Fibroblast of lung (primary cell): ENCODE measurements at regions not wholly inside any gene's neighbourhood (a gene's known extent, or its start where the extent isn't known, plus 50 kb on each side); places are given as distances from the start of the nearest gene placed in this dataset.

Experiments
- DNase-seq, 2 donors: peaks; one replicate each; pipeline versions ENCODE4 v3.0.0 to v3.0.0-alpha.2; 2010; ENCODE audit warnings: low read depth in 2 of 2
- H2AFZ ChIP-seq: 2 replicates; pipeline ENCODE4 v1.5.1; 2012; ENCODE audit warnings: low read length, control low read depth, inconsistent platforms
- H3K27ac ChIP-seq: 2 replicates; pipeline ENCODE4 v1.5.1; 2011; ENCODE audit warnings: low read length, control low read depth; ENCODE audit not compliant: insufficient read depth
- H3K27me3 ChIP-seq: 2 replicates; pipeline ENCODE4 v1.5.1; 2011; ENCODE audit warnings: mild to moderate bottlenecking, low read length; ENCODE audit not compliant: control insufficient read depth, insufficient read depth
- H3K36me3 ChIP-seq: 2 replicates; pipeline ENCODE4 v1.5.1; 2011; ENCODE audit warnings: low read length; ENCODE audit not compliant: control insufficient read depth, insufficient read depth
- H3K4me1 ChIP-seq: 2 replicates; pipeline ENCODE4 v1.5.1; 2011; ENCODE audit warnings: low read length; ENCODE audit not compliant: control insufficient read depth, insufficient read depth; ENCODE audit errors: extremely low read depth
- H3K4me2 ChIP-seq: 2 replicates; pipeline ENCODE4 v1.5.1; 2011; ENCODE audit warnings: low read length, control low read depth; ENCODE audit not compliant: insufficient read depth; ENCODE audit errors: extremely low read depth
- H3K4me3 ChIP-seq, 4 experiments: fragments of 200-600 bp in 1 of 4; sonication (generic) in 1 of 4; replicated peaks in 1 of 4; 2 replicates each; pipeline ENCODE4 v1.5.1; 2011 to 2016; ENCODE audit warnings: low read length in 4 of 4, low read depth in 3 of 4, mild to moderate bottlenecking in 3 of 4, control low read depth in 2 of 4, inconsistent platforms in 1 of 4, mixed read lengths in 1 of 4; ENCODE audit not compliant: insufficient read depth in 1 of 4; ENCODE audit errors: control extremely low read depth in 1 of 4
- H3K79me2 ChIP-seq: 2 replicates; pipeline ENCODE4 v1.5.1; 2012; ENCODE audit warnings: mild to moderate bottlenecking, low read length, inconsistent platforms; ENCODE audit not compliant: control insufficient read depth, insufficient read depth
- H3K9ac ChIP-seq: 2 replicates; pipeline ENCODE4 v1.5.1; 2011; ENCODE audit warnings: mild to moderate bottlenecking, low read length, control low read depth; ENCODE audit not compliant: insufficient read depth
- H3K9me3 ChIP-seq: 2 replicates; pipeline ENCODE4 v1.5.1; 2012; ENCODE audit warnings: low read depth, low read length; ENCODE audit not compliant: control insufficient read depth, insufficient read depth
- H4K20me1 ChIP-seq: 2 replicates; pipeline ENCODE4 v1.5.1; 2011; ENCODE audit warnings: low read length; ENCODE audit not compliant: control insufficient read depth, insufficient read depth; ENCODE audit errors: extremely low read depth
- CTCF ChIP-seq, 2 donors: IDR thresholded peaks in 1 of 2; conservative IDR thresholded peaks in 1 of 2; 1 replicate in 1 of 2; 2 replicates in 1 of 2; pipeline ENCODE4 v1.5.1; 2011 to 2012; ENCODE audit warnings: low read length in 2 of 2, control low read depth in 1 of 2, inconsistent platforms in 1 of 2, low read depth in 1 of 2, mild to moderate bottlenecking in 1 of 2
- EZH2 ChIP-seq: IDR thresholded peaks from 2 replicates; pipeline ENCODE4 v1.5.1; 2012; ENCODE audit warnings: low read length, control low read depth, mild to moderate bottlenecking; ENCODE audit errors: missing control alignments

GRCh38 chr19:57068311-57068710 is 51.5 kb upstream of the USP29 start:
- no peak overlapping the region for H3K9ac ChIP-seq
- H2AFZ ChIP-seq, result no peak overlapping the region
- no peaks in the 10 kb centered on the region for H4K20me1 ChIP-seq
- H3K79me2 ChIP-seq, result no peaks in the 10 kb centered on the region
- H3K9me3 ChIP-seq, result peaks cover 2% of the 10 kb centered on the region
- no peak for DNase-seq
- no peaks in the 10 kb centered on the region for H3K36me3 ChIP-seq
- no peaks in the 10 kb centered on the region for H3K4me1 ChIP-seq
- no peak for TF ChIP-seq EZH2
- no peak for TF ChIP-seq CTCF (conservative IDR thresholded peaks at IDR 0.05 in 1 of 2, IDR thresholded peaks at IDR 0.05 in 1 of 2; ENCODE audit: low read depth in 1 of 2, low read length in 2 of 2)
- H3K4me3 ChIP-seq, result no peak overlapping the region
- H3K27me3 ChIP-seq, result no peaks in the 10 kb centered on the region
- H3K27ac ChIP-seq, result no peak overlapping the region
- H3K4me2 ChIP-seq, result no peak overlapping the region

- no peak overlapping the region for H3K4me2 ChIP-seq
- H3K27ac ChIP-seq, result no peak overlapping the region
- no peak overlapping the region for H3K9ac ChIP-seq
- DNase-seq, result no peak
- H4K20me1 ChIP-seq, result no peaks in the 10 kb centered on the region
- no peaks in the 10 kb centered on the region for H3K4me1 ChIP-seq
- TF ChIP-seq CTCF (conservative IDR thresholded peaks at IDR 0.05 in 1 of 2, IDR thresholded peaks at IDR 0.05 in 1 of 2; ENCODE audit: low read depth in 1 of 2, low read length in 2 of 2) (no peak), EZH2 (no peak)
- H3K27me3 ChIP-seq, result no peaks in the 10 kb centered on the region
- no peaks in the 10 kb centered on the region for H3K36me3 ChIP-seq
- H3K9me3 ChIP-seq, result peaks cover 2% of the 10 kb centered on the region
- no peak overlapping the region for H3K4me3 ChIP-seq
- no peak overlapping the region for H2AFZ ChIP-seq
- no peaks in the 10 kb centered on the region for H3K79me2 ChIP-seq
Measured at GRCh38 chr19:57068921-57069697, 50.7 kb upstream of the USP29 start.
